Urothelium cell line (cell line): ENCODE measurements at regions not wholly inside any gene's neighbourhood (a gene's known extent, or its start where the extent isn't known, plus 50 kb on each side); places are given as distances from the start of the nearest gene placed in this dataset.
"Not testable (repeated sequence)": the region's sequence is repeated elsewhere in the genome, so short reads cannot be mapped to it uniquely, and the experiment has no call there.

ENCODE experiments used
- DNase-seq: peaks from one replicate; pipeline ENCODE4 v3.0.0; 2011; ENCODE audit warnings: low spot score, mixed read lengths
- FAIRE-seq: peaks from 2 replicates; lab custom pipeline; 2011; peaks lifted over from hg19 to GRCh38; lab: Jason Lieb, UNC

DNA sequence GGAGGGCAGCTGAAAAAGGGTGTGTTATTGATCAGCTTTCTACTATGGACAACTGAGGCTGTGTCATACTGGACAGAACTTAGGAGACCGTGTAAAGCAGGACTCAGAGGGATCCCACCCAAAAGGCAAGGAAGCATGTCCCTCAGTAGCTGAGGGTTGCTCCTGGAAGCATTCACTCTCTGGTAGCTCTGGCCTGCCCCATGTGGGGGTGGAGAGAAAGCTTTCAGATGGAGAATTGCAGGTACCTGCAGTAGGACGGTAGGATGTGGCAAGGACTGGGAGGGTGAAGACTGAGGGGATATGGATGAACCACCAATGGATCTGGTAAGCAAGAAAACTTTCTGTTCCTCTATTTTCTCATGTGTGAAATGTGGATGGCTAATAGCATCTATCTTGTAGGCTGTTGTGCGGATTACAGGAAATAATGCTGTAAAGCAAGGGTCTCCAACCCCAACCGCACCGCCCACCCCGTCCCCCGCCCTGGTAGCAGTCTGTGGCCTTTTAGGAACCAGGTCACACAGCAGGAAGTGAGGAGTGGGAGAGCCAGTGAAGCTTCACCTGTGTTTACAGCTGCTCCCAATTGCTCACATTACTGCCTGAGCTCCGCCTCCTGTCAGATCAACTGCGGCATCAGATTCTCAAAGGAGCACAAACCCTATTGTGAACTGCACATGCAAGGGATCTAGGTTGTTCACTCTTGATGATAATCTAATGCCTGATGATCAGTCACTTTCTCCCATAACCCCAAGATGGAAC lies 157.7 kb upstream of the PROK2 start:
- no peak for DNase-seq
- no peak for FAIRE-seq

DNA sequence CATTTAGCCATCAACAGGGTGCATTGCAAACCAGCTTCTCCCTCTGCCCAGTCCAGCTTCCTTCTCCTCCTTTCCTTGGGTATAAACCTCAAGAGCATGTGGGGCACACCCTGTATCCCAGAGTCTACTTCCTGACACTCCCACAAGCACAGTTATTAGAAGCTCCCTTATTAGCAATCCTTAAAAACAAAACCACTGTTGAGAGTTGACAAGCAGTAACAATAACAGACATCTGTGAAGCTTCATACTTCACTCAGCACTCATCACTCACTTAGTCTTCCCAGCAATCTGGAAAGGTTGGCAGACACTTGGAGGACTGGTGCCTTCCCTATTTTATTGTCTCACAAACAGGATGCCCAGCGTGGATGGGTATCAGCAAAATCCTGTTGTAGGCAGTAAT lies 155.5 kb upstream of the PROK2 start:
- FAIRE-seq (no peak), DNase-seq (no peak)

DNA sequence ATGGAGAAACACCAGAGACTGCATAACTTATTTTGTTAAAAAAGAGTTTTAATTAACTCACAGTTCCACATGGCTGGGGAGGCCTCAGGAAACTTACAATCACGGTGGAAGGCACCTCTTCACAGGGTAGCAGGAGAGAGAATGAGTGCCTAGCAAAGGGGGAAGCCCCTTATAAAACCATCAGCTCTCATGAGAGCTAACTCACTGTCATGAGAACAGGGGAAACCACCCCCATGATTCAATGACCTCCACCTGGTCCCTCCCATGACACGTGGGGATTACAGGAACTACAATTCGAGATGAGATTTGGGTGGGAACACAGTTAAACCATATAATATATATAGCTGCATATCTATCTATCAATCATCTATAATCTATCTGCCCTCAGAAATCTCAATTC lies 153.1 kb upstream of the PROK2 start:
- DNase-seq, FAIRE-seq: not testable (repeated sequence)

- FAIRE-seq = no peak
Measured at GRCh38 chr3:71936681-71937080, 151.7 kb upstream of the PROK2 start.

DNA sequence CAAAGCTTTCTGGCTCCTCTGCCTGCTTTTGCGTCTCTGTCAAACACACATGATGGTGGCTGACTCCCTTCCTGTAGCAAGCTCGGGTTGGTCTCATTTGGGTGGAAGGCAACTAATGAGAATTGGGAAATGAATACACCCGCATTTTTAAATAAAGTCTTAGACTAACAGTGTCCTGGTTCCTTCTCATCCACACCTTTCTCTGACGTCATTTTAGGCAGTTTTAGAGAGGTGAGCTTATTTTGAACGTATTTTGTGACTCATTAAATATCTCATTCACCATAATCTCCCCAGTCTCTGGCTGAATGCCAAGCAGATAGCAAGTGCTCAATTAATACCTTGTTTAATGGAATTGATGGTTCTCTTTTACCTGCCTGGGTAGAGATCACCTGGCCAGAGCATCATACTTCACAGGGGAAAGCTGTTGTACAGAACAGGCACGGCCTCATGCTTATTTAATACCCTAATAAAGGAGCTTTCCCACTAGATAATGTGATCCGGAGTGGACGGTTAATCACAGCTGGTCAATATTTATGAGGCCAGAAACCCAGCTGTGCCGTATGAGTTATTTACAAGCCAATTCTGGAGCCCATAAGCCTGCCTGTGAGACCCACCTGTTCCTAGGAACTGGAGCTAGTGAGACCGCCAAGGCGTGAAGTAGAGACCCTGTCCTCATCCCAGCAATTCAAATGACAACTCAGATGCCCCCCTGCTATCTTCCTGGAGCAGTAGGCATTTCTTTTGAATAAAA lies 149.7 kb upstream of the PROK2 start:
- FAIRE-seq (no peak), DNase-seq (no peak)

More at GRCh38 chr3:71936681-71937080, 151.7 kb upstream of the PROK2 start:
- DNase-seq = no peak

DNA sequence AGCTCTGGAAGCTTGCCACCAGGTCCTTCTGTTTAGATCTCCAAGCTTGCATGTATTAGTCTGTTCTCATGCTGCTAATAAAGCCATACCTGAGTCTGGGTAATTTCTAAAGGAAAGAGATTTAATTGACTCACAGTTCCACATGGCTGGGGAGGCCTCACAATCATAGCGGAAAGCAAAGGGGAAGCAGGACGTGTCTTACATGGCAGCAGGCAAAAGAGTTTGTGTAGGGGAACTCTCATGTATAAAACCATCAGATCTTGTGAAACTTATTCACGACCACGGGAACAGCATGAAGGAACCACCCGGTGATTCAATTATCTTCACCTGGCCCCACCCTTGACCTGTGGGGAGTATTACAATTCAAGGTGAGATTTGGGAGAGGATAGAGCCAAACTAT lies 147.0 kb upstream of the PROK2 start:
- FAIRE-seq = no peak

GRCh38 chr3:71930056-71930991 lies 145.4 kb upstream of the PROK2 start:
- FAIRE-seq (no peak), DNase-seq (peak; percentile 45)

More for the DNA sequence above, 147.0 kb upstream of the PROK2 start:
- no peak for DNase-seq

DNA sequence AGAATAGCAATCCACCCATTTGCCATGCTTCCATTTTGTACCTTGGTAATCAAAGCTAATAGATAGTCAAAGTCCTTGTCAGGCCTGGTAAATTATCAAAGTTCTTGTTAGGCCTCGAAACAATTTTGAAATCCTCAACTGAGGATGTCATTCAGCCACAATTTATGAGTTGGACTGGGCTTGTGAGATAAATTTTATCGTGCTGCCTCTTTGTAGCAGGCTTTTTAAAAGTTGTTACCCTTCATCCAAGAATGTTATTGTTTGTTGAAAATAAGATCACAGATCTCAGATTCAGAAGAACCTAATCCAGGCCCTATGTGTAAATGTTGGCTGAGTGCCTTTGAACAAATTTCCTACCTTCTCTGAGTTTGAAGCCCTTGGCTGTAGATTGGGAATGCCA lies 143.3 kb upstream of the PROK2 start:
- FAIRE-seq (no peak), DNase-seq (no peak)

DNA sequence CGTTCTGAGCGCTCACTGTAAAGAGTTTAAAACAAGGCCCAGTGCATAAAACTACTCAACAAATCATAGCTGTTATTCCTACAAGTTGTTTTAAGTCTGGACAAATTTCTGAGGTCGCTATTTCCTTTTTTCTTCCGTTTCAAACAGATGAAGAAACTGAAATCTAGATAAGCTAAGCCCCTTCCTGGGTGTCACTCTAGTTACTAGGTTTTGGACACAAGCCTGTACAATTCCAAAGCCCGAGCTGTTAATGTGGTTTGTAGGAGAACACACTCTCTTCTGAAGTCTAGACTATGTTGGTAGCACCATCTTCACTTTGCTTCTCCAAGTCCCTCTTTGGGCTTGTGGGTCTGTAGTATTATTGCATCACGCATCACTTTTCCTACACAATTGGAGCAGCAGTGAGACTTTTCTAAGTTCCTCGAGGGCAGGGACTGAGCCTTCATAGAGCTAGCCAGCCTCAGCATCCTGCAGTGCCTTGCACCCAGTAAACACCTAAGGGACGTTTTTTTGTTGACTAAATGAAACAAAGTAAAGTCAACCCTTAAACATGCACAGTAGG lies 142.6 kb upstream of the PROK2 start:
- DNase-seq (no peak), FAIRE-seq (no peak)

- DNase-seq = no peak
- FAIRE-seq = no peak
Measured at GRCh38 chr3:71926616-71927015, 141.7 kb upstream of the PROK2 start.

DNA sequence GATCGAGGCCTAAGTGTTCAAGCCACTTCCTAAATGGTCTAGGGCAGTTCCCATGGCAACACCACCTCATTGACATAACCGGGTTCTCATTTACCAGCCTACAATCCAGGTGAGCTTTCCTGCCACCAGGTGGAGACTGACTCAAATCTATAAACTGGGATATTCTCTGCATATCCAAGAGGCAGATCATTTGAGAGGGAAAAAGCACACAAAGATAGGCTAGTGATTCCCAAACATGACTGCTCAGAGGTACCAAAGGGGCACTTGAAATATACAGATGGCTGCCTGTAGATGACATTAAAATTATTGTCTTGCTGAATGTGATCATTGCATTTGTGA lies 141.3 kb upstream of the PROK2 start:
- FAIRE-seq (no peak), DNase-seq (peak; percentile 53)

- not testable (repeated sequence) for FAIRE-seq
Measured at GRCh38 chr3:71925511-71926261, 140.7 kb upstream of the PROK2 start.

GRCh38 chr3:71924721-71925120 lies 139.8 kb upstream of the PROK2 start:
- DNase-seq = no peak
- FAIRE-seq = no peak

More at GRCh38 chr3:71925511-71926261, 140.7 kb upstream of the PROK2 start:
- not testable (repeated sequence) for DNase-seq

DNA sequence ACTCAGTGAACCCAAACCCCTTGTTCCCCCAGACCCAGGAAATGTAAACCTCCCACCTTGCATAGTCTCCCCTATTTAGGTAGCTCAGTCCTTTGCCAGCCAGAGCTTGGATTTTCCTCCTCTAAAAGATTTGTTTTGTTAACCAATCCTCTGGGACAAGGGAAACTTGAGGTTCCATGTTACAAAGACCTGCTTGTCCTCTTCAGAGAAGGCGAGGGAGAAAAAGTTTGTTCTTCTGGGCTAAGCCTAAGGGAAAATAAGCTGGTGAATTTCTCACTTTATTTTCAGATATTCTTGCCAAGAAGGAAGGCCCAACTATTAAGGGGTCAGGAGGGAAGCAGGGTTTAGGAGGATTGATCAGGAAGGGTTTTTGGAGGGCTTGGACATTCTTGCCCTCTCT lies 136.1 kb upstream of the PROK2 start:
- DNase-seq (no peak), FAIRE-seq (no peak)

- FAIRE-seq = no peak
- no peak for DNase-seq
Measured at GRCh38 chr3:71919572-71919971, 134.6 kb upstream of the PROK2 start.

DNA sequence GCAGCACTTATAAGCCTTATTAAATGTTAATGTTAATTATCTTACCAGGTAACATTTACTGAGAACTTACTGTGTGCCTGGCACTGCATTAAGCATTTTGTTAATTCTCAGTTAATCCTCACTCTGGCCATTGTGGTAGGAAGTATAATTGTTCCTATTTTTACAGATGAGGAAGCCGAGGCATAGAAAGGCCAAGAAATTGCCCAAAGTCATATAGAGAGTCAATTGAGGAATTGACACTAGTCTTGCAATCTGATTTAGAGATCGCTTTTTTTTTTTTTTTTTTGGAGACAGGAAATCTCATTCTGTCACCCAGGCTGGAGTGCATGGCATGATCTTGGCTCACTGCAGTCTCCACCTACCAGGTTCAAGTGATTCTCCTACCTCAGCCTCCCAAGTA lies 132.6 kb upstream of the PROK2 start:
- DNase-seq (no peak), FAIRE-seq (no peak)

- DNase-seq = peak; percentile 16
- no peak for FAIRE-seq
Measured at GRCh38 chr3:71916747-71917369, 131.9 kb upstream of the PROK2 start.

- FAIRE-seq = no peak
Measured at GRCh38 chr3:71912839-71913495, 128.0 kb upstream of the PROK2 start.

DNA sequence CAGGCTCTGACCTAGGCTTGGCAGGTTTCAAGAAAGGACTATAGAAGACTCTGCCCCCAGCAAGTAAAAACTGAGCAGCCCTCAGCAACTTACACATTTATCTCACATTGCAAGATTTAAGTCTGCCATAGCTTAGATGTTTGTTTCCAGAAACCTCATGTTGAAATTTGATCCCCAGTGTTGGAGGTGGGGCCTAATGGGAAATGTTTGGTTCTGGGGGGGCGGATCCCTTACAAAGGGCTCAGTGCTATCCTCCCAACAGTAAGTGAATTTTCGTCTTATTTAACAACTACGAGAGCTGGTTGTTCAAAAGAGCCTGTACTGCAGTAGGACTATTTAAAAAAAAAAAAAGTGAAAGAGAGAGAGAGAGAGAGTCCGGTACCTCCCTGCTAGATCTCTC lies 125.2 kb upstream of the PROK2 start:
- DNase-seq = no peak
- FAIRE-seq = no peak

More at GRCh38 chr3:71912839-71913495, 128.0 kb upstream of the PROK2 start:
- no peak for DNase-seq
